Astrocyte (in vitro differentiated cells and primary cell): ENCODE measurements at regions not wholly inside any gene's neighbourhood (a gene's known extent, or its start where the extent isn't known, plus 50 kb on each side); places are given as distances from the start of the nearest gene placed in this dataset.

Experiments
- CTCF ChIP-seq: IDR thresholded peaks from 2 replicates; pipeline ENCODE4 v1.5.1; 2011; ENCODE audit warnings: low read depth, mild to moderate bottlenecking, inconsistent platforms, low read length, moderate library complexity; ENCODE audit not compliant: insufficient read depth
- EZH2 ChIP-seq: IDR thresholded peaks from 2 replicates; pipeline ENCODE4 v1.6.1; 2012; ENCODE audit warnings: mild to moderate bottlenecking, low read length, inconsistent platforms; ENCODE audit not compliant: insufficient read depth

- TF ChIP-seq CTCF (no peak), EZH2 (no peak)
These were observed 62.7 kb upstream of the ZNF267 start for GRCh38 chr16:31810863-31811262.
